K562 (cell line): ENCODE measurements at regions not wholly inside any gene's neighbourhood (a gene's known extent, or its start where the extent isn't known, plus 50 kb on each side); places are given as distances from the start of the nearest gene placed in this dataset.

Experiments
- ATAC-seq: fragments of 200-7000 bp; cut with Tn5 transposase; 3 replicates; pipeline ENCODE4 v1.9.1; 2020; ENCODE audit warnings: moderate library complexity
- BruUV-seq: library from RNA; stranded (reverse); fragments of 400-500 nt; replicated peaks from 2 replicates; lab custom pipeline; 2021; lab: Mats Ljungman, UMichigan
- CTCF ChIA-PET: fragments of 300-600 bp; formaldehyde crosslinking; extraction: SDS; loops from one replicate; lab custom pipeline; 2021; ENCODE audit warnings: low intra/inter-chr PET ratio; lab: Yijun Ruan, JAX
- POLR2A ChIA-PET: fragments of 300-600, 350-650 bp; sonication (Branson Sonifier 250); formaldehyde crosslinking; extraction: SDS; loops from one replicate; lab custom pipeline; 2021; ENCODE audit warnings: antibody characterized with exemption, inconsistent platforms; lab: Yijun Ruan, JAX
- DNase-seq, 4 experiments: peaks; one replicate each; pipeline versions ENCODE4 v3.0.0 to v3.0.0-alpha.2; 2011 to 2018; ENCODE audit warnings: low spot score in 3 of 4, mixed read lengths in 3 of 4; ENCODE audit errors: extremely low read depth in 1 of 4
- FAIRE-seq: peaks from 2 replicates; lab custom pipeline; 2011; peaks lifted over from hg19 to GRCh38; lab: Jason Lieb, UNC
- H2AFZ ChIP-seq: 2 replicates; pipeline ENCODE4 v1.6.0; 2011; ENCODE audit warnings: low read depth, low read length, control low read depth, inconsistent platforms
- H3K27ac ChIP-seq: fragments of 200-600 bp; 3 replicates; pipeline ENCODE4 v1.8.0; 2011; ENCODE audit warnings: low read depth, mild to moderate bottlenecking, control low read depth, inconsistent platforms, low read length, moderate library complexity, mixed read lengths; ENCODE audit errors: extremely low read depth
- H3K27me3 ChIP-seq, 2 experiments: fragments of 300-600 bp in 1 of 2; 2 replicates in 1 of 2; 3 replicates in 1 of 2; pipeline versions ENCODE4 v1.6.0 to v1.8.0; 2011; ENCODE audit warnings: inconsistent platforms in 2 of 2, low read length in 2 of 2, mild to moderate bottlenecking in 1 of 2, mixed read lengths in 1 of 2, moderate library complexity in 1 of 2; ENCODE audit not compliant: control insufficient read depth in 2 of 2, insufficient read depth in 2 of 2
- H3K36me3 ChIP-seq: fragments of 300-600 bp; 3 replicates; pipeline ENCODE4 v1.8.0; 2011; ENCODE audit warnings: mild to moderate bottlenecking, low read length, inconsistent platforms; ENCODE audit not compliant: control insufficient read depth, insufficient read depth
- H3K4me1 ChIP-seq, 2 experiments: fragments of 200-600 bp in 1 of 2; replicated peaks in 1 of 2; 2 replicates in 1 of 2; 3 replicates in 1 of 2; pipeline versions ENCODE4 v1.5.1 to v1.8.0; 2011; ENCODE audit warnings: inconsistent platforms in 2 of 2, low read length in 2 of 2, mild to moderate bottlenecking in 1 of 2, mixed read lengths in 1 of 2, moderate library complexity in 1 of 2; ENCODE audit not compliant: control insufficient read depth in 2 of 2, insufficient read depth in 2 of 2
- H3K4me2 ChIP-seq: 2 replicates; pipeline ENCODE4 v1.6.1; 2011; ENCODE audit warnings: low read length, control low read depth, inconsistent platforms, mixed read lengths; ENCODE audit not compliant: insufficient read depth
- H3K4me3 ChIP-seq: fragments of 200-600 bp; sonication (generic), shearing (Covaris generic); 2 replicates; pipeline ENCODE4 v1.5.1; 2016; ENCODE audit warnings: control low read depth, inconsistent platforms
- H3K79me2 ChIP-seq: fragments of 200-600 bp; 3 replicates; pipeline ENCODE4 v1.8.0; 2011; ENCODE audit warnings: low read length, inconsistent platforms; ENCODE audit not compliant: control insufficient read depth, insufficient read depth
- H3K9ac ChIP-seq, 2 experiments: 2 replicates each; pipeline versions ENCODE4 v1.6.0 to v1.6.1; 2011; ENCODE audit warnings: low read depth in 2 of 2, low read length in 2 of 2, control low read depth in 1 of 2, inconsistent platforms in 1 of 2, mild to moderate bottlenecking in 1 of 2, mixed read lengths in 1 of 2; ENCODE audit not compliant: insufficient read depth in 1 of 2
- H3K9me1 ChIP-seq: one replicate; pipeline ENCODE4 v1.6.0; 2011; ENCODE audit warnings: inconsistent platforms, mild to moderate bottlenecking, low read length, moderate library complexity; ENCODE audit not compliant: control insufficient read depth, insufficient read depth
- H3K9me3 ChIP-seq: replicated peaks from 2 replicates; pipeline ENCODE4 v1.5.1; 2011; ENCODE audit warnings: low read depth, low read length, inconsistent platforms; ENCODE audit not compliant: control insufficient read depth, insufficient read depth
- H4K20me1 ChIP-seq: replicated peaks from 2 replicates; pipeline ENCODE4 v1.6.1; 2011; ENCODE audit warnings: low read length, inconsistent platforms, mixed read lengths; ENCODE audit not compliant: control insufficient read depth, insufficient read depth
- FOXK1 ChIP-seq: sonication (generic); formaldehyde crosslinking; IDR thresholded peaks from 2 replicates; pipeline ENCODE4 v1.8.0; 2022; ENCODE audit warnings: missing genetic modification reagents, mild to moderate bottlenecking, borderline replicate concordance
- KLF1 ChIP-seq: fragments of 450-650 bp; IDR thresholded peaks from 2 replicates; pipeline ENCODE4 v1.6.1; 2016; ENCODE audit warnings: missing genetic modification characterization, missing compliant biosample characterization
- U2AF2 ChIP-seq: fragments of 200-400 bp; formaldehyde crosslinking; optimal IDR thresholded peaks from 2 replicates; pipeline ENCODE3; 2017; ENCODE audit warnings: low read depth, mild to moderate bottlenecking, low read length
- ZFP36 ChIP-seq: fragments of 150-350 bp; IDR thresholded peaks from 2 replicates; pipeline ENCODE4 v1.6.1; 2018; ENCODE audit warnings: low read length, low read depth; ENCODE audit not compliant: partially characterized antibody
- ZNF23 ChIP-seq: fragments of 250-450 bp; sonication (Bioruptor Pico); IDR thresholded peaks from 2 replicates; pipeline ENCODE4 v1.4.0; 2020; ENCODE audit warnings: mild to moderate bottlenecking
- ZNF282 ChIP-seq: sonication (generic); formaldehyde crosslinking; IDR thresholded peaks from 2 replicates; pipeline ENCODE4 v1.8.1; 2023; ENCODE audit warnings: missing genetic modification reagents
- ZNF764 ChIP-seq: fragments of 250-450 bp; sonication (Bioruptor Pico); IDR thresholded peaks from 2 replicates; pipeline ENCODE4 v1.4.0; 2020; ENCODE audit warnings: low read depth, mild to moderate bottlenecking, moderate library complexity
- WGBS: fragments of 100-300 bp; shearing (Covaris generic); methylation state at CpG from one replicate; pipeline ENCODE4 v1.1.6; 2016; ENCODE audit warnings: low coverage, mixed read lengths; ENCODE audit not compliant: insufficient coverage; ENCODE audit errors: missing lambda C conversion rate; 5-methylcytosine and 5-hydroxymethylcytosine counted together
- in situ Hi-C: fragments of 300-500 bp; cut with MboI; formaldehyde crosslinking; loops from 4 replicates; pipeline ENCODE4 v1.15.0; 2018; ENCODE audit warnings: inconsistent platforms, mixed read lengths
- intact Hi-C: fragments of 100-400 bp; cut with micrococcal nuclease; formaldehyde crosslinking; loops from 2 replicates; pipeline ENCODE4 v1.14.2; 2022

DNA sequence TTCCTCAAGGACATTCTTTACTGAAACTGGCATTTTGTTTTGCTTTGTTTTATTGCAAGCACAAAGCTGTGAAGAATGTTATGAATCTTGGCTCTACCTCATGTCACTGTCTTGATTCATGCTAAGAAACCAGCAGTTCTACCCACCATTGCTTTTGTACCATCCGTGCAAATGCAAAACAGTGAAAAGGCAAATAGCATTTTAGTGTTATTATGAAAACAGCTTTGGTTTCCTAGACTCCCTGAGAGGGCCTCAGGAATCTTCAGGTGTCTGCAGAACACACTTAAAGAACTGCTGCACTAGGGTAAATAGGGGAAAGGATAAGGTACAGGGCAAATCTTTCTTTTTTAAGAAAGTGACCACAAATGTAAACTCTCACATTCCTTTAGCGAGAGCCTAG lies 318.9 kb downstream of the AHR start (continued):
- TF ChIP-seq U2AF2, result no peak
- no peak for TF ChIP-seq KLF1 (tag)
- no peak for TF ChIP-seq ZNF764 (CRISPR knock-in tag)
- no peak for TF ChIP-seq ZFP36

DNA sequence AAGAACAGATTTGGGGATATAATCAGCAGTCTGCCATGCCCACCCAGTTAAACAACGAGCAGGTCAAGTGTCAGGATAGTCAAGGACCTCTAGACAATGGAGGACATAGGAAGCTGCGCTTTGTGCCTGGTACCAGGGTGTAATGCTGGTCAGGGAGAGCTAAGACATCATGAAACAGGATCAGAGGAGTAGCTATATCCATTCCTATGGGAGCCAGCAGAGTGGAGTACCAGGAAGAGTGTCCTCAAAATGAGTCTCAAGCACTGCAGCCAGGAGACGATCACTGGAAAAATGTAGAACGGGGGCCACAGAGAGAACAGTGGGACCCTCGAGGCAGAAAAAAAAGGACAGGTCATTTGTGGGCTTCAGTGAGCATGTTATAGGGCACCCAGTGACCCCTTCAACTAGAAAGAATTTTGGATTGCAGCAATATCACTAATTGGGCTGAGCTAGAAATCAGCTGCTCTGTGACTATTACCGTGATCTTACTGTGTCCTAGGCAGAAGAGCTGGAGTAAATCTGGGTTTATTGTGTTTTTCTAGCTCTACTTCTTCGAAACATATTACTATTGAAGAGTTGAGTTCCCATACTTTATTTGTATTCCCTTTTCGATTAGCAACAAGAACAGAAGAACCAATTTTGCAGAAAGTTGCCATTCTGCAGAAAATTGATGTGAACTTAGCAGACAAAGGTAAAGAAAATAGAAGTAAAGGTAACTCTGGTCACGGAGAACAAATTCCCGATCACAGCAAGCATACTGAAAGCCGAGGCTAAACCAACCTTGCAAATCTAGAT lies 319.6 kb downstream of the AHR start:
- H3K4me1 ChIP-seq, result no peaks in the 10 kb centered on the region
- no peak overlapping the region for H3K9ac ChIP-seq
- ChIA-PET CTCF (no interaction called here), POLR2A (no interaction called here)
- in situ Hi-C loops, result no loop called here
- H3K4me3 ChIP-seq, result no peak overlapping the region
- DNase-seq, result no peak
- no peak overlapping the region for H3K27ac ChIP-seq
- no TSS peak for BruUV-seq
- H3K9me3 ChIP-seq, result no peaks in the 10 kb centered on the region
- intact Hi-C loops, result no loop called here
- WGBS, result 0% methylated on average over 11 of the region's 11 CpGs
- H3K79me2 ChIP-seq, result no peaks in the 10 kb centered on the region
- ATAC-seq, result no peak
- H3K36me3 ChIP-seq, result no peaks in the 10 kb centered on the region
- H3K4me2 ChIP-seq, result no peak overlapping the region
- H4K20me1 ChIP-seq, result no peaks in the 10 kb centered on the region
- H3K27me3 ChIP-seq, result no peaks in the 10 kb centered on the region
- no peak for FAIRE-seq
- H3K9me1 ChIP-seq, result no peaks in the 10 kb centered on the region
- H2AFZ ChIP-seq, result no peak overlapping the region
- no peak for TF ChIP-seq ZNF282 (CRISPR knock-in tag)
- no peak for TF ChIP-seq FOXK1 (CRISPR knock-in tag)
- TF ChIP-seq ZNF23 (CRISPR knock-in tag), result no peak
